Astrocyte of the spinal cord (primary cell): ENCODE measurements at regions not wholly inside any gene's neighbourhood (a gene's known extent, or its start where the extent isn't known, plus 50 kb on each side); places are given as distances from the start of the nearest gene placed in this dataset.

Source experiments
- DNase-seq: peaks from one replicate; pipeline ENCODE4 v3.0.0; 2011; ENCODE audit warnings: low read depth, low spot score
- H3K4me3 ChIP-seq: 2 replicates; pipeline ENCODE4 v1.5.1; 2011; ENCODE audit warnings: low read depth, mild to moderate bottlenecking, low read length, moderate library complexity
- CTCF ChIP-seq: IDR thresholded peaks from 2 replicates; pipeline ENCODE4 v1.5.1; 2012; ENCODE audit warnings: low read depth, mild to moderate bottlenecking, low read length, inconsistent platforms
- in situ Hi-C: cut with HindIII; loops from 2 replicates; pipeline ENCODE4 v1.10.0; 2017; ENCODE audit warnings: low sequenced_read_pairs

- H3K4me3 ChIP-seq: no peak overlapping the region
- in situ Hi-C loops: no loop called here
- no peak for DNase-seq
- TF ChIP-seq CTCF: no peak
These were observed 344.1 kb upstream of the ADAMTSL1 start for GRCh38 chr9:18129809-18130334.

- no peak for DNase-seq
- in situ Hi-C loops: no loop called here
- no peak for TF ChIP-seq CTCF
- no peak overlapping the region for H3K4me3 ChIP-seq
These were observed 337.5 kb upstream of the ADAMTSL1 start for GRCh38 chr9:18136354-18136994.

- no peak overlapping the region for H3K4me3 ChIP-seq
- in situ Hi-C loops: no loop called here
- no peak for TF ChIP-seq CTCF
- DNase-seq: no peak
These were observed 336.1 kb upstream of the ADAMTSL1 start for GRCh38 chr9:18137815-18138214.

GRCh38 chr9:18138656-18139055 is 335.3 kb upstream of the ADAMTSL1 start:
- DNase-seq: no peak
- TF ChIP-seq CTCF: no peak
- no peak overlapping the region for H3K4me3 ChIP-seq
- in situ Hi-C loops: no loop called here

- TF ChIP-seq CTCF: no peak
- in situ Hi-C loops: no loop called here
- DNase-seq: no peak
- H3K4me3 ChIP-seq: no peak overlapping the region
These were observed 332.3 kb upstream of the ADAMTSL1 start for GRCh38 chr9:18141681-18142080.

- DNase-seq: no peak
- in situ Hi-C loops: no loop called here
- TF ChIP-seq CTCF: peak; percentile 43
- H3K4me3 ChIP-seq: no peak overlapping the region
These were observed 330.7 kb upstream of the ADAMTSL1 start for GRCh38 chr9:18143073-18143745.
